Neural cell (in vitro differentiated cells): ENCODE measurements at regions not wholly inside any gene's neighbourhood (a gene's known extent, or its start where the extent isn't known, plus 50 kb on each side); places are given as distances from the start of the nearest gene placed in this dataset.

Experiments
- H2AFZ ChIP-seq: fragments of 200-600, 300-800 bp; sonication (generic), shearing (Covaris generic); 2 replicates; pipeline ENCODE4 v1.6.0; 2014; ENCODE audit warnings: low read depth, mild to moderate bottlenecking, antibody characterized with exemption, low read length, moderate library complexity
- H3F3A ChIP-seq: fragments of 200-600 bp; shearing (Covaris generic); 2 replicates; pipeline ENCODE4 v1.6.1; 2016; ENCODE audit warnings: mild to moderate bottlenecking, moderate library complexity, mixed read lengths, antibody characterized with exemption, low read length; ENCODE audit not compliant: insufficient read depth, poor library complexity, severe bottlenecking
- H3K27ac ChIP-seq: fragments of 200-600, 300-800 bp; sonication (generic), shearing (Covaris generic); 2 replicates; pipeline ENCODE4 v1.5.1; 2014; ENCODE audit warnings: mild to moderate bottlenecking, low read length, moderate library complexity
- H3K27me3 ChIP-seq: fragments of 300-800, 200-600 bp; sonication (generic), shearing (Covaris generic); 2 replicates; pipeline ENCODE4 v1.6.0; 2014; ENCODE audit warnings: mild to moderate bottlenecking, low read depth, low read length, moderate library complexity; ENCODE audit not compliant: insufficient read depth
- H3K36me3 ChIP-seq: fragments of 300-800, 200-600 bp; sonication (generic), shearing (Covaris generic); 2 replicates; pipeline ENCODE4 v1.5.1; 2014; ENCODE audit warnings: mild to moderate bottlenecking, antibody characterized with exemption, low read length, moderate library complexity; ENCODE audit not compliant: insufficient read depth
- H3K4me2 ChIP-seq: fragments of 300-800, 200-600 bp; sonication (generic), shearing (Covaris generic); 2 replicates; pipeline ENCODE4 v1.6.0; 2014; ENCODE audit warnings: mild to moderate bottlenecking, low read length
- H3K4me3 ChIP-seq: fragments of 300-800, 200-600 bp; sonication (generic), shearing (Covaris generic); 2 replicates; pipeline ENCODE4 v1.5.1; 2014; ENCODE audit warnings: mild to moderate bottlenecking, low read length, moderate library complexity
- H3K79me2 ChIP-seq: fragments of 200-600 bp; shearing (Covaris generic); replicated peaks from 2 replicates; pipeline ENCODE4 v1.6.0; 2014; ENCODE audit warnings: mild to moderate bottlenecking, low read length, moderate library complexity; ENCODE audit not compliant: insufficient read depth
- H3K9ac ChIP-seq: fragments of 300-800, 200-600 bp; sonication (generic), shearing (Covaris generic); 2 replicates; pipeline ENCODE4 v1.6.1; 2016; ENCODE audit warnings: mild to moderate bottlenecking, low read length, mixed read lengths
- H3K9me2 ChIP-seq: fragments of 200-600 bp; shearing (Covaris generic); 2 replicates; pipeline ENCODE4 v1.6.1; 2016; ENCODE audit warnings: mild to moderate bottlenecking, low read length, mixed read lengths; ENCODE audit not compliant: insufficient read depth
- H3K9me3 ChIP-seq: fragments of 200-600, 300-800 bp; sonication (generic), shearing (Covaris generic); 2 replicates; pipeline ENCODE4 v1.6.1; 2016; ENCODE audit warnings: mild to moderate bottlenecking, mixed run types, low read length, moderate library complexity, mixed read lengths
- H4K20me1 ChIP-seq: fragments of 200-600 bp; shearing (Covaris generic); 2 replicates; pipeline ENCODE4 v1.6.1; 2016; ENCODE audit warnings: mild to moderate bottlenecking, mixed run types; ENCODE audit not compliant: insufficient read depth
- EP300 ChIP-seq: fragments of 450-650 bp; conservative IDR thresholded peaks from 2 replicates; pipeline ENCODE4 v1.6.1; 2014; ENCODE audit warnings: antibody characterized with exemption, mild to moderate bottlenecking, moderate library complexity; ENCODE audit not compliant: poor library complexity, severe bottlenecking
- EZH2 ChIP-seq: fragments of 200-600, 300-800 bp; shearing (Covaris generic), sonication (generic); IDR thresholded peaks from 2 replicates; pipeline ENCODE4 v1.6.1; 2014; ENCODE audit warnings: antibody characterized with exemption, low read length, borderline replicate concordance, mild to moderate bottlenecking; ENCODE audit not compliant: insufficient read depth, poor library complexity, severe bottlenecking
- MXI1 ChIP-seq: fragments of 450-650 bp; conservative IDR thresholded peaks from 2 replicates; pipeline ENCODE4 v1.6.1; 2014; ENCODE audit warnings: antibody characterized with exemption, mild to moderate bottlenecking; ENCODE audit not compliant: poor library complexity, severe bottlenecking
- POLR2AphosphoS5 ChIP-seq: IDR thresholded peaks from 2 replicates; pipeline ENCODE4 v1.6.1; 2012
- RAD21 ChIP-seq: fragments of 450-650 bp; conservative IDR thresholded peaks from 2 replicates; pipeline ENCODE4 v1.6.1; 2014; ENCODE audit warnings: antibody characterized with exemption, mild to moderate bottlenecking, moderate library complexity
- REST ChIP-seq: IDR thresholded peaks from 2 replicates; pipeline ENCODE4 v1.6.1; 2012; ENCODE audit warnings: borderline replicate concordance
- SMC3 ChIP-seq: fragments of 450-650 bp; conservative IDR thresholded peaks from 2 replicates; pipeline ENCODE4 v1.6.1; 2014; ENCODE audit warnings: antibody characterized with exemption, mild to moderate bottlenecking, moderate library complexity; ENCODE audit not compliant: poor library complexity
- TAF1 ChIP-seq: IDR thresholded peaks from 2 replicates; pipeline ENCODE4 v1.6.1; 2012; ENCODE audit warnings: low read depth
- TF ChIP-seq, protein P1 (sequence below): fragments of 450-650 bp; IDR thresholded peaks from 2 replicates; pipeline ENCODE4 v1.5.1; 2014; ENCODE audit warnings: antibody characterized with exemption, mild to moderate bottlenecking, moderate library complexity; ENCODE audit not compliant: poor library complexity, severe bottlenecking

GRCh38 chr2:19732255-19732654 lies 169.5 kb downstream of the TTC32 start:
- TF ChIP-seq EZH2 (no peak), RAD21 (no peak), POLR2AphosphoS5 (no peak), TAF1 (no peak), SMC3 (no peak), REST (no peak), EP300 (no peak)
- TF ChIP-seq, protein P1, sequence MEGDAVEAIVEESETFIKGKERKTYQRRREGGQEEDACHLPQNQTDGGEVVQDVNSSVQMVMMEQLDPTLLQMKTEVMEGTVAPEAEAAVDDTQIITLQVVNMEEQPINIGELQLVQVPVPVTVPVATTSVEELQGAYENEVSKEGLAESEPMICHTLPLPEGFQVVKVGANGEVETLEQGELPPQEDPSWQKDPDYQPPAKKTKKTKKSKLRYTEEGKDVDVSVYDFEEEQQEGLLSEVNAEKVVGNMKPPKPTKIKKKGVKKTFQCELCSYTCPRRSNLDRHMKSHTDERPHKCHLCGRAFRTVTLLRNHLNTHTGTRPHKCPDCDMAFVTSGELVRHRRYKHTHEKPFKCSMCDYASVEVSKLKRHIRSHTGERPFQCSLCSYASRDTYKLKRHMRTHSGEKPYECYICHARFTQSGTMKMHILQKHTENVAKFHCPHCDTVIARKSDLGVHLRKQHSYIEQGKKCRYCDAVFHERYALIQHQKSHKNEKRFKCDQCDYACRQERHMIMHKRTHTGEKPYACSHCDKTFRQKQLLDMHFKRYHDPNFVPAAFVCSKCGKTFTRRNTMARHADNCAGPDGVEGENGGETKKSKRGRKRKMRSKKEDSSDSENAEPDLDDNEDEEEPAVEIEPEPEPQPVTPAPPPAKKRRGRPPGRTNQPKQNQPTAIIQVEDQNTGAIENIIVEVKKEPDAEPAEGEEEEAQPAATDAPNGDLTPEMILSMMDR, result no peak
- no peaks in the 10 kb centered on the region for H3K36me3 ChIP-seq

GRCh38 chr2:19731515-19731914 lies 170.3 kb downstream of the TTC32 start:
- Histone ChIP-seq H3K4me2 (no peak overlapping the region), H3K4me3 (no peak overlapping the region), H3K9ac (no peak overlapping the region), H3K9me3 (peaks cover 4% of the 10 kb centered on the region), H3K27ac (no peak overlapping the region), H3F3A (no peaks in the 10 kb centered on the region), H3K27me3 (no peaks in the 10 kb centered on the region), H3K9me2 (no peaks in the 10 kb centered on the region), H2AFZ (no peak overlapping the region), H3K36me3 (no peaks in the 10 kb centered on the region), H3K79me2 (no peaks in the 10 kb centered on the region), H4K20me1 (no peaks in the 10 kb centered on the region)
- no peak for TF ChIP-seq TAF1
- no peak for TF ChIP-seq REST
- TF ChIP-seq, protein P1, result no peak
- TF ChIP-seq MXI1, result no peak
- TF ChIP-seq EZH2, result no peak
- no peak for TF ChIP-seq SMC3
- no peak for TF ChIP-seq POLR2AphosphoS5
- TF ChIP-seq EP300, result no peak
- no peak for TF ChIP-seq RAD21

More at GRCh38 chr2:19732255-19732654, 169.5 kb downstream of the TTC32 start:
- Histone ChIP-seq H3K9me2 (no peaks in the 10 kb centered on the region), H3F3A (no peaks in the 10 kb centered on the region), H3K4me3 (no peak overlapping the region), H3K4me2 (no peak overlapping the region), H3K27ac (no peak overlapping the region), H3K79me2 (no peaks in the 10 kb centered on the region), H3K27me3 (no peaks in the 10 kb centered on the region), H3K9ac (no peak overlapping the region), H3K9me3 (peaks cover 4% of the 10 kb centered on the region), H4K20me1 (no peaks in the 10 kb centered on the region), H2AFZ (no peak overlapping the region)
